ENCODE measurements at regions not wholly inside any gene's neighbourhood (a gene's known extent, or its start where the extent isn't known, plus 50 kb on each side); places are given as distances from the start of the nearest gene placed in this dataset.

- no peak overlapping the region for H3K27ac ChIP-seq (ENCODE audit: insufficient read length, low read depth, low read length)
- Mint-ChIP-seq H3K27ac (peak overlapping the region in 1 of 3 experiments; percentile 46; a peak in 1 of 7 replicates), H3K36me3 (ENCODE audit: insufficient read depth in 1 of 3, low read depth in 3 of 3) (no peaks in the 10 kb centered on the region), H3K9me3 (no peaks in the 10 kb centered on the region), H3K4me3 (no peak overlapping the region), H3K4me1 (peaks cover 2 to 8% of the 10 kb centered on the region in 2 experiments; a peak in 2 of 4 replicates), H3K27me3 (ENCODE audit: low read depth) (no peaks in the 10 kb centered on the region; the same call in 1 of the 2 replicates)
- no peak overlapping the region for H2AK5ac ChIP-seq (ENCODE audit: insufficient read length, low read length)
- H3K14ac ChIP-seq (ENCODE audit: insufficient read depth, low read length), result no peak overlapping the region
- no peaks in the 10 kb centered on the region for H3K79me1 ChIP-seq (ENCODE audit: insufficient read depth, low read depth, low read length, poor library complexity, severe bottlenecking)
- H3T11ph ChIP-seq (ENCODE audit: low read length), result no peak overlapping the region
- H3K4me2 ChIP-seq (ENCODE audit: insufficient read depth, insufficient read length, low read length), result no peak overlapping the region
- no peak overlapping the region for H3K9ac ChIP-seq (ENCODE audit: extremely low read depth, insufficient read length, low read length)
- H2AFZ ChIP-seq (ENCODE audit: low read length), result no peak overlapping the region
- H3K18ac ChIP-seq (ENCODE audit: insufficient read length, low read depth, low read length), result no peak overlapping the region
- no peaks in the 10 kb centered on the region for H3K27me3 ChIP-seq (ENCODE audit: insufficient read depth, low read length)
- no peak overlapping the region for H2BK5ac ChIP-seq (ENCODE audit: insufficient read length, low read length)
- no peak overlapping the region for H4K5ac ChIP-seq (ENCODE audit: insufficient read length, low read depth, low read length)
- H3K79me2 ChIP-seq (ENCODE audit: insufficient read depth, low read length), result no peaks in the 10 kb centered on the region
- H3K9me3 ChIP-seq (ENCODE audit: control insufficient read depth, low read depth, low read length), result no peaks in the 10 kb centered on the region
- H2BK20ac ChIP-seq (ENCODE audit: low read depth, low read length, poor library complexity, severe bottlenecking), result no peak overlapping the region
- no peak for DNase-seq
- no peaks in the 10 kb centered on the region for H3K4me1 ChIP-seq (ENCODE audit: insufficient read depth, low read length)
- no peak overlapping the region for H3K56ac ChIP-seq (ENCODE audit: insufficient read length, low read depth, low read length)
- H3K4ac ChIP-seq (ENCODE audit: low read depth, low read length), result no peak overlapping the region
- no peak overlapping the region for H3K23ac ChIP-seq (ENCODE audit: insufficient read length, low read depth, low read length)
- no peak overlapping the region for H4K8ac ChIP-seq (replicated peaks; ENCODE audit: insufficient read length, low read depth, low read length)
- no peaks in the 10 kb centered on the region for H3K23me2 ChIP-seq (ENCODE audit: insufficient read length, low read depth, low read length, poor library complexity, severe bottlenecking)
- no peak overlapping the region for H4K91ac ChIP-seq (ENCODE audit: insufficient read length, low read depth, low read length)
- no peak for TF ChIP-seq CTCF (conservative IDR thresholded peaks at IDR 0.05)
- H2BK15ac ChIP-seq (ENCODE audit: low read depth, low read length), result no peak overlapping the region
- WGBS (ENCODE audit: extremely low coverage, insufficient read length, low lambda C conversion rate), result no CpG with 5 or more reads among the region's 1 CpG
- H2BK120ac ChIP-seq (ENCODE audit: low read depth, low read length, poor library complexity, severe bottlenecking), result no peak overlapping the region
- no peak overlapping the region for H2BK12ac ChIP-seq (ENCODE audit: insufficient read length, low read depth, low read length)
- H4K20me1 ChIP-seq (ENCODE audit: control insufficient read depth, insufficient read depth, insufficient read length), result no peaks in the 10 kb centered on the region
Measured at GRCh38 chr7:112987171-112987570, 99.5 kb downstream of the GPR85 start.
